ENCODE measurements at regions not wholly inside any gene's neighbourhood (a gene's known extent, or its start where the extent isn't known, plus 50 kb on each side); places are given as distances from the start of the nearest gene placed in this dataset.

DNA sequence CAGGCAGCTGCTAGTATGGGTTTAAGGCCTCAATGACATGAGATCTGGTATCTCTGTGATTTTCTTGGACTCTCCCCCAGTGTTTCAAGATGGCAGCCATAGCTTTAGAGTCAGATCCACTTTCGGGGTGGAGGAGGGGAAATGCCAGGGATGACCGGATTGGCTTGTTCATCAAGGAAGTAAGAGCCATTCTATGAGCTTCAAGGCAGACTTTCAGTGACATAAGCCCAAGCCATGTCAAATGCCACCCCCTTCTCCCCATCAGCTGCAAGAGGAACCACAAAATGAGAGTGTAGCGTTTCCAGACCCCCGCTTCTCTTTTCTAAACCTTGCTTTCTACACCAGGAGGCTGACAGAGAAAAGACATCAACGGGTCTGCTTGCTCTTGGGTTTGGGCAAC lies 271.8 kb downstream of the PSAT1 start:
- TF ChIP-seq, protein P1, sequence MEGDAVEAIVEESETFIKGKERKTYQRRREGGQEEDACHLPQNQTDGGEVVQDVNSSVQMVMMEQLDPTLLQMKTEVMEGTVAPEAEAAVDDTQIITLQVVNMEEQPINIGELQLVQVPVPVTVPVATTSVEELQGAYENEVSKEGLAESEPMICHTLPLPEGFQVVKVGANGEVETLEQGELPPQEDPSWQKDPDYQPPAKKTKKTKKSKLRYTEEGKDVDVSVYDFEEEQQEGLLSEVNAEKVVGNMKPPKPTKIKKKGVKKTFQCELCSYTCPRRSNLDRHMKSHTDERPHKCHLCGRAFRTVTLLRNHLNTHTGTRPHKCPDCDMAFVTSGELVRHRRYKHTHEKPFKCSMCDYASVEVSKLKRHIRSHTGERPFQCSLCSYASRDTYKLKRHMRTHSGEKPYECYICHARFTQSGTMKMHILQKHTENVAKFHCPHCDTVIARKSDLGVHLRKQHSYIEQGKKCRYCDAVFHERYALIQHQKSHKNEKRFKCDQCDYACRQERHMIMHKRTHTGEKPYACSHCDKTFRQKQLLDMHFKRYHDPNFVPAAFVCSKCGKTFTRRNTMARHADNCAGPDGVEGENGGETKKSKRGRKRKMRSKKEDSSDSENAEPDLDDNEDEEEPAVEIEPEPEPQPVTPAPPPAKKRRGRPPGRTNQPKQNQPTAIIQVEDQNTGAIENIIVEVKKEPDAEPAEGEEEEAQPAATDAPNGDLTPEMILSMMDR (IDR thresholded peaks at IDR 0.05): no peak
- TF ChIP-seq POLR2A (IDR thresholded peaks at IDR 0.05): no peak

All from testis (tissue), 2 donors.